Left renal cortex interstitium (tissue), 4 donors: ENCODE measurements at regions not wholly inside any gene's neighbourhood (a gene's known extent, or its start where the extent isn't known, plus 50 kb on each side); places are given as distances from the start of the nearest gene placed in this dataset.

Source experiments
- DNase-seq, 4 donors: peaks; one replicate each; pipeline ENCODE4 v3.0.0-alpha.2; 2013; ENCODE audit warnings: low read depth in 4 of 4, low spot score in 2 of 4, missing footprints in 1 of 4

- no peak for DNase-seq
These were observed 259.5 kb downstream of the EPHA4 start for GRCh38 chr2:221312634-221313033.

- no peak for DNase-seq
These were observed 257.3 kb downstream of the EPHA4 start for GRCh38 chr2:221314786-221315185.

- DNase-seq: no peak
These were observed 253.6 kb downstream of the EPHA4 start for GRCh38 chr2:221318376-221319130.

DNA sequence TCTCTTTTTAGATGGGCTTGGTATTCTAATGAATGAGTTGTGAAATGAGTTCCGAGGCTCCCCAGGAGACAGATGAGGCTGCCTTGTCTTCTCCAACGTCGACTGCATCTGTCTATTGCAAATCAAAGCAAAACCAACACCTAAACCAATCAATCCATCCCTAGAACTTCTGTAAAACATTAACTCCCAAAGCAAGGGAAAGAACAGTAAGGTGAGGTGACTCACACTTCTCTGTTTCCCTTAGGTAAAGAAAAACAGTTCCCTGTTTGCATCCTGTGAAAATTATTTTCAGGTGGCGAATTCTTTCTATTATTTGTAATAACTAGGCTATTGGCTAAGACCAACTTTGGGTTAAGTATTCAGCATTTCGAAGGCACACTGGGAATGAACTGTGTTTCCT is 249.4 kb downstream of the EPHA4 start:
- DNase-seq: no peak

GRCh38 chr2:221323513-221323912 is 248.6 kb downstream of the EPHA4 start:
- no peak for DNase-seq

- DNase-seq: no peak
These were observed 241.7 kb downstream of the EPHA4 start for GRCh38 chr2:221330436-221330835.

GRCh38 chr2:221334481-221335218 is 237.5 kb downstream of the EPHA4 start:
- DNase-seq: no peak

DNA sequence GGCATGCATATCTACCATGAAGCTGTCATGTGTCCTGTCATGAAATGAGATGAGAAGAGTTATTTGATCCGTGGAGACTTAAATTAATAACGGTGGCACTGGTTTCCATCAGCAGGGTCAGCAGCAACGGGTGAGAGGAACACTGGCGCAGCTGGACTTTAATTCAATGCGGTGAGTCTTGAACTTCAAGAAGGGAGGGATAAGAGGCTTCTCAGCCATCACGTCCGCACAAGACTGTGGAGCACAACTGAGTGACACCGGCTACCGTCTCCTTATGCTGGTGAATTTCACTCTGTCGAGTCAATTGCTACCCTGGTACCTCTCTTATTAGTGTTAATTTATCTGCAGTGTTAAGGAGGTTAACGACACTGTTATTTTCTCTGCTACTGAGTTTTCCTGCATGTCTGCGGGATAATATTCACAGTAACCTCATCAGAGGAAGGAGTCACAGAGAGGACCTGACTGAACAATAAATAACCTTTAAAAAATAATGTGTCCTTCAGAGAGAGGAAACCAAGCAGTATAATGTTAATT is 236.8 kb downstream of the EPHA4 start:
- no peak for DNase-seq

GRCh38 chr2:221336967-221337366 is 235.1 kb downstream of the EPHA4 start:
- DNase-seq: no peak

DNA sequence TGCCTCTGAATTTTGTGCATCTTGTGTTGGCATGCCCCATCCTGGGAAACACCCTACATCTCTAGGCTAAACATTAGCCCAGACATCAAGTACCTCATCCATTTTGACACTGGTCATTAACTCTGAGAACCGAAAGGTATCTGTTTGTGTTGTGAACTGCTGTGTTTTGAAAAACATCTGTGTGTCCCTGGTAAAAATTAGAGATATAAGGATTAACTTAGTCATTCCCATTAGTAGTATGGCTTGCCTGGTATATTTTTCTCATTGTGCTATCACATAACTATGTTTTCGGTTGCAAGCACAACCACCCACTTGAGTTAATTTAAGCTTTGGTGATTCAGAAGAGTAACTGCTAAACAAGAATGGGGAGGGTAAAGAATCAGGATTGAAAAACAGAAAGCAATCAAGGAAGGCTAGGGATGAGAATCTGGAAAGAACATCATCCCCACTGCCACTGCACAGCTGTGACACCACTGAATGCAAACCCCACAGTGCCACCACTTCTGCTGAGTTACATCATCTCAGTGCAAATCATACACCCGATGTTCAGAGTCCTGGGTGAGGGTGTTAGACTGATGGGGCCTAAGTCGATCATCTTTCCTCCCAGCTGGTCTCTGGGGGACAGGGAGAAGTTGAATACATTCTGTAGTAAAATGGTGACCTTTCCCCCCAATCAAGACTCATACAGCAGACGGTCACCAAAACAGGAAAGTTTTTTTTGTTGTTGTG is 234.0 kb downstream of the EPHA4 start:
- DNase-seq: no peak

DNA sequence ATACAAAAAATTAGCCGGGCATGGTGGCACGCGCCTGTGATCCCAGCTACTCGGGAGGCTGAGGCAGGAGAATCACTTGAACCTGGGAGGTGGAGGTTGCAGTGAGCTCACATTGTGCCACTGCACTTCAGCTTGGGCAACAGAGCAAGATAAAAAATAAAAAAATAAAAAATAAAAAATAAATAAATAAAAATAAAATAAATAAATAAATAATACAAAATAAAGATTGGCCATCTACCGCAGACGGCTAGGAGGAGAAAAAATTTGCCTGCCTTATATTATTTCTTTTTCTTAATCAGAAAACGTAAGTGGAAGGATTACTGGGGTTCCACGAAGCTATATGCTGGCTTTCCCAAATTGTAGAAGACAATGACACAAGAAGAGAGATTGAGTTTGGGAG is 229.7 kb downstream of the EPHA4 start:
- no peak for DNase-seq

- DNase-seq: no peak
These were observed 228.6 kb downstream of the EPHA4 start for GRCh38 chr2:221343524-221343923.

DNA sequence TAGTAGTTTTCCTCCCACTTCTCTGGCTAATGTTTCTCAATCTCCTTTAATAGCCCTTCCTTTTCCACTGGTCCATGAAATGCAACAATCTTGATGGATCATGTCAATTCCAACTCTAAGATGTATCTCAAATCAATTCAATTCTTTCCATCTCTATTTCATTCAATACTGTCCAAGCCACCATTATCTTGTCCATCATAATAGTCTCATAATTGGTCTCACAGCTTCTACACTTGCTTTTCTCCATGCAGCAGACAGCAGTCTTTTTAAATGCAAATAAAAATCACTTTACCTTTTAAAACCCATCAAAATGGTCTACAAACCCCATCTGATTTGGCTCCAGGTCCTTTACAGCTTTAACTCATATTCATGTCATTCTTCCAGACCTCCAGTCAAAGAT is 226.6 kb downstream of the EPHA4 start:
- DNase-seq: no peak

DNA sequence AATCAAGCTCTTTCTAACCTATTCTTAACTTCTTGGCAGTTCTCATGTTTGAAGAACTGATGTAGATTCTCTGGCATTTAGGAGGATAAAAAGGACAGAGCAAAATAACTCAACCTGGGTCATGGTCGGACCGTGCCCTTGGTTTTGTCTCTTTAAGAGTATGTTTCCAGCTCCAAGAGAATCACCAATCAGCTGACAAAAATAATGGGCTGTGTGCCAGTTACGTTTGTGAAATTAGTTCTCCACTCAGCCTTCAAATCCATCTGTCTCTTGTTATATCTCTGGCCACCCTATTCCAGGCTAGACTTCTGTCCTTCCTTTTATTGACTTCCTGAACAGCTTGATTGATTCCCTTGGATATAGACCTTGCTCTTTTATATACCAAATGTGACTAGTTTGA is 225.7 kb downstream of the EPHA4 start:
- DNase-seq: no peak

GRCh38 chr2:221347471-221347870 is 224.6 kb downstream of the EPHA4 start:
- DNase-seq: no peak

DNA sequence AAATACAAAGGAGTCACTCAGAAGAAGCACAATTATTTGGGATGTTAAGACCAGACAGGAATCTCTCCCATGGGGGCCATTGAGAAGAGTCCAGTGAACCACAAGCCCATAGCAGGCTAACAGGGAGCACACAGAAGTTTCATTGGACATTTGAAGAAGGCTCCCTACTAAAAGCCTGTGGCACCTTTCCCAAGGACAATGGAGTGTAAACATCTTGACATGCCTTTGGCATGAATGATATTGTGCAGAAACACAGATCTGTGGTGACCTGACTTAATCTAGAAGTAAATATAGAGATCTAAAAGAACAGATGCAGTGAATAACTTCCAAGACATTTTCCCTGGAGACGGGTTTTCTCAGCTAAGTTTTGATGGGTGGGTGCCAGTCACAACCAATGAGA is 221.5 kb downstream of the EPHA4 start:
- DNase-seq: no peak

DNA sequence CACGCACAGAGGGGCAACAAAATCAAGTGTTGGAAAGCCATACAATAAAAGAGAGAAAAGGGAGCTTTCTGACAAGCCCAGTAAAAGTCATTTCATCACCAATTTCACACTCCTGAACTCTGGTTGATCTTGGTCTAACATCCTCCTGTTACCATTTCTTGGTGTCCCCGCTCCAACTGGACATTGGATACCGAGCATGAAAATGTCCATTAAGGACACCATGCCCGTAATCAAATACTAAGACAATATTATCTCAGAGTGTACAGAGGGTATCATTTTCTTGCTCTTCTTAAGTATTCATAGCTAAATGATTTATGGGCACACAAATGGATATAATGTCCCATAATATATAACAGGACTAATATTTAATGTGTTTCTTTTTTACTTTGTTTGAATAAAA is 218.9 kb downstream of the EPHA4 start:
- peak in 1 of 4 donors; percentile 24 for DNase-seq

- no peak for DNase-seq
These were observed 211.8 kb downstream of the EPHA4 start for GRCh38 chr2:221360312-221360711.

GRCh38 chr2:221360742-221361141 is 211.4 kb downstream of the EPHA4 start:
- no peak for DNase-seq

- DNase-seq: no peak
These were observed 210.5 kb downstream of the EPHA4 start for GRCh38 chr2:221361633-221362032.

DNA sequence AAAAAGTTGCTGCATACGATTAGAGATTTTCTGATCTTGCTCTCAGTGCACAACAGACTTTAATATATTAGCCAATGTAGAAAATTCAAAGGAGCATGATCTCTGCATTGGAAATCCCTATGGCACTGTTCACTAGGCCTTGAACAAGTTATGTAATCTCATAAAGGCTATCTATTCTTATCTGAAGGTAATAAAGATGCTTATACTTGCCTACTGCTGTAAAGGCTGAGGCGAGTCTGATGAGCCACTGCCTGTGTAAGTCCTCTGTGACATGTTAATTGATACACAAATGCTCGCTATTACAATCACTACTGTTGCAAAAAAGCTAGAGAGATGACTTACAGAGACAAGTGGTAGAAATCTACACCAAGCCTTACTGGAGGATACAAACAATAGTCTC is 207.4 kb downstream of the EPHA4 start:
- DNase-seq: no peak
